Gastrocnemius medialis (tissue), 4 donors: ENCODE measurements at regions not wholly inside any gene's neighbourhood (a gene's known extent, or its start where the extent isn't known, plus 50 kb on each side); places are given as distances from the start of the nearest gene placed in this dataset.

Experiments used
- POLR2A ChIP-seq, 2 donors: fragments of 450-650 bp; IDR thresholded peaks; one replicate each; pipeline ENCODE4 v1.6.1; 2017; ENCODE audit warnings: antibody characterized with exemption in 2 of 2, mild to moderate bottlenecking in 2 of 2, moderate library complexity in 2 of 2
- TF ChIP-seq, protein P1 (sequence below), 5 experiments: fragments of 450-650 bp in 3 of 5; fragments of 200-600 bp in 2 of 5; sonication (generic) in 2 of 5; IDR thresholded peaks in 4 of 5; conservative IDR thresholded peaks in 1 of 5; 1 replicate in 4 of 5; 2 replicates in 1 of 5; pipeline ENCODE4 v1.5.1; 2016 to 2019; ENCODE audit warnings: antibody characterized with exemption in 5 of 5, mild to moderate bottlenecking in 3 of 5, moderate library complexity in 3 of 5

GRCh38 chr10:8393531-8393930, 339.0 kb downstream of the GATA3 start:
- TF ChIP-seq, protein P1, sequence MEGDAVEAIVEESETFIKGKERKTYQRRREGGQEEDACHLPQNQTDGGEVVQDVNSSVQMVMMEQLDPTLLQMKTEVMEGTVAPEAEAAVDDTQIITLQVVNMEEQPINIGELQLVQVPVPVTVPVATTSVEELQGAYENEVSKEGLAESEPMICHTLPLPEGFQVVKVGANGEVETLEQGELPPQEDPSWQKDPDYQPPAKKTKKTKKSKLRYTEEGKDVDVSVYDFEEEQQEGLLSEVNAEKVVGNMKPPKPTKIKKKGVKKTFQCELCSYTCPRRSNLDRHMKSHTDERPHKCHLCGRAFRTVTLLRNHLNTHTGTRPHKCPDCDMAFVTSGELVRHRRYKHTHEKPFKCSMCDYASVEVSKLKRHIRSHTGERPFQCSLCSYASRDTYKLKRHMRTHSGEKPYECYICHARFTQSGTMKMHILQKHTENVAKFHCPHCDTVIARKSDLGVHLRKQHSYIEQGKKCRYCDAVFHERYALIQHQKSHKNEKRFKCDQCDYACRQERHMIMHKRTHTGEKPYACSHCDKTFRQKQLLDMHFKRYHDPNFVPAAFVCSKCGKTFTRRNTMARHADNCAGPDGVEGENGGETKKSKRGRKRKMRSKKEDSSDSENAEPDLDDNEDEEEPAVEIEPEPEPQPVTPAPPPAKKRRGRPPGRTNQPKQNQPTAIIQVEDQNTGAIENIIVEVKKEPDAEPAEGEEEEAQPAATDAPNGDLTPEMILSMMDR (IDR thresholded peaks at IDR 0.05 in 4 of 5, conservative IDR thresholded peaks at IDR 0.05 in 1 of 5) = no peak
- TF ChIP-seq POLR2A (IDR thresholded peaks at IDR 0.05) = no peak
